SU-DHL-6 (cell line): ENCODE measurements at regions not wholly inside any gene's neighbourhood (a gene's known extent, or its start where the extent isn't known, plus 50 kb on each side); places are given as distances from the start of the nearest gene placed in this dataset.

Experiments
- EZH2phosphoT487 ChIP-seq: fragments of 200-600 bp; sonication (generic), shearing (Covaris generic); conservative IDR thresholded peaks from 2 replicates; pipeline ENCODE4 v1.6.1; 2018; ENCODE audit warnings: mild to moderate bottlenecking, antibody characterized with exemption, low read length, moderate library complexity, mixed read lengths
- TF ChIP-seq, protein P1 (sequence below): fragments of 200-600 bp; sonication (generic); IDR thresholded peaks from one replicate; pipeline ENCODE4 v1.5.1; 2017; ENCODE audit warnings: antibody characterized with exemption, mild to moderate bottlenecking, low read length, moderate library complexity; ENCODE audit not compliant: insufficient read depth, poor library complexity, severe bottlenecking

DNA sequence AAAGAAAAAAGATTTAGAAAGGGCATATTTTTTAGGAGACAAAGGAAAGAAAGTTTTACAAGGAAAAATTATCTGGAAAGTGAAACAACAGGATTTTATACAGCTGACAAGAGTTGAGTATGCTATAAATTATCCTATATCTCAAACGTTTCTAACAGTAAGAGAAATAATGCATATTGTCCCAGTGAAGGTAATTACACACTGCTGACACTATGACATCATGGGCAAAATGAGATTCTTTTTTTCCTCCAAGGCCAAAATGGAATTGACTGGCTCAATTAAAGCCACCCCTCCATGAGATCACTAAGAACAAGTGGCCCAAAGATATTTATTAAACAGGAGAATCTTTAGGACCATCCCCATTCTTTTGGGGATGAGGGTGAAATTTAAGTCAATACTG lies 72.0 kb upstream of the CDIN1 start:
- TF ChIP-seq, protein P1, sequence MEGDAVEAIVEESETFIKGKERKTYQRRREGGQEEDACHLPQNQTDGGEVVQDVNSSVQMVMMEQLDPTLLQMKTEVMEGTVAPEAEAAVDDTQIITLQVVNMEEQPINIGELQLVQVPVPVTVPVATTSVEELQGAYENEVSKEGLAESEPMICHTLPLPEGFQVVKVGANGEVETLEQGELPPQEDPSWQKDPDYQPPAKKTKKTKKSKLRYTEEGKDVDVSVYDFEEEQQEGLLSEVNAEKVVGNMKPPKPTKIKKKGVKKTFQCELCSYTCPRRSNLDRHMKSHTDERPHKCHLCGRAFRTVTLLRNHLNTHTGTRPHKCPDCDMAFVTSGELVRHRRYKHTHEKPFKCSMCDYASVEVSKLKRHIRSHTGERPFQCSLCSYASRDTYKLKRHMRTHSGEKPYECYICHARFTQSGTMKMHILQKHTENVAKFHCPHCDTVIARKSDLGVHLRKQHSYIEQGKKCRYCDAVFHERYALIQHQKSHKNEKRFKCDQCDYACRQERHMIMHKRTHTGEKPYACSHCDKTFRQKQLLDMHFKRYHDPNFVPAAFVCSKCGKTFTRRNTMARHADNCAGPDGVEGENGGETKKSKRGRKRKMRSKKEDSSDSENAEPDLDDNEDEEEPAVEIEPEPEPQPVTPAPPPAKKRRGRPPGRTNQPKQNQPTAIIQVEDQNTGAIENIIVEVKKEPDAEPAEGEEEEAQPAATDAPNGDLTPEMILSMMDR, result no peak
- no peak for TF ChIP-seq EZH2phosphoT487
